K562 (cell line): ENCODE measurements at regions not wholly inside any gene's neighbourhood (a gene's known extent, or its start where the extent isn't known, plus 50 kb on each side); places are given as distances from the start of the nearest gene placed in this dataset.

ENCODE experiments used
- ATAC-seq: fragments of 200-7000 bp; cut with Tn5 transposase; 3 replicates; pipeline ENCODE4 v1.9.1; 2020; ENCODE audit warnings: moderate library complexity
- BruUV-seq: library from RNA; stranded (reverse); fragments of 400-500 nt; replicated peaks from 2 replicates; lab custom pipeline; 2021; lab: Mats Ljungman, UMichigan
- CTCF ChIA-PET: fragments of 300-600 bp; formaldehyde crosslinking; extraction: SDS; loops from one replicate; lab custom pipeline; 2021; ENCODE audit warnings: low intra/inter-chr PET ratio; lab: Yijun Ruan, JAX
- POLR2A ChIA-PET: fragments of 300-600, 350-650 bp; sonication (Branson Sonifier 250); formaldehyde crosslinking; extraction: SDS; loops from one replicate; lab custom pipeline; 2021; ENCODE audit warnings: antibody characterized with exemption, inconsistent platforms; lab: Yijun Ruan, JAX
- DNase-seq, 4 experiments: peaks; one replicate each; pipeline versions ENCODE4 v3.0.0 to v3.0.0-alpha.2; 2011 to 2018; ENCODE audit warnings: low spot score in 3 of 4, mixed read lengths in 3 of 4; ENCODE audit errors: extremely low read depth in 1 of 4
- FAIRE-seq: peaks from 2 replicates; lab custom pipeline; 2011; peaks lifted over from hg19 to GRCh38; lab: Jason Lieb, UNC
- H2AFZ ChIP-seq: 2 replicates; pipeline ENCODE4 v1.6.0; 2011; ENCODE audit warnings: low read depth, low read length, control low read depth, inconsistent platforms
- H3K27ac ChIP-seq: fragments of 200-600 bp; 3 replicates; pipeline ENCODE4 v1.8.0; 2011; ENCODE audit warnings: low read depth, mild to moderate bottlenecking, control low read depth, inconsistent platforms, low read length, moderate library complexity, mixed read lengths; ENCODE audit errors: extremely low read depth
- H3K27me3 ChIP-seq, 2 experiments: fragments of 300-600 bp in 1 of 2; 2 replicates in 1 of 2; 3 replicates in 1 of 2; pipeline versions ENCODE4 v1.6.0 to v1.8.0; 2011; ENCODE audit warnings: inconsistent platforms in 2 of 2, low read length in 2 of 2, mild to moderate bottlenecking in 1 of 2, mixed read lengths in 1 of 2, moderate library complexity in 1 of 2; ENCODE audit not compliant: control insufficient read depth in 2 of 2, insufficient read depth in 2 of 2
- H3K36me3 ChIP-seq: fragments of 300-600 bp; 3 replicates; pipeline ENCODE4 v1.8.0; 2011; ENCODE audit warnings: mild to moderate bottlenecking, low read length, inconsistent platforms; ENCODE audit not compliant: control insufficient read depth, insufficient read depth
- H3K4me1 ChIP-seq, 2 experiments: fragments of 200-600 bp in 1 of 2; replicated peaks in 1 of 2; 2 replicates in 1 of 2; 3 replicates in 1 of 2; pipeline versions ENCODE4 v1.5.1 to v1.8.0; 2011; ENCODE audit warnings: inconsistent platforms in 2 of 2, low read length in 2 of 2, mild to moderate bottlenecking in 1 of 2, mixed read lengths in 1 of 2, moderate library complexity in 1 of 2; ENCODE audit not compliant: control insufficient read depth in 2 of 2, insufficient read depth in 2 of 2
- H3K4me2 ChIP-seq: 2 replicates; pipeline ENCODE4 v1.6.1; 2011; ENCODE audit warnings: low read length, control low read depth, inconsistent platforms, mixed read lengths; ENCODE audit not compliant: insufficient read depth
- H3K4me3 ChIP-seq: fragments of 200-600 bp; sonication (generic), shearing (Covaris generic); 2 replicates; pipeline ENCODE4 v1.5.1; 2016; ENCODE audit warnings: control low read depth, inconsistent platforms
- H3K79me2 ChIP-seq: fragments of 200-600 bp; 3 replicates; pipeline ENCODE4 v1.8.0; 2011; ENCODE audit warnings: low read length, inconsistent platforms; ENCODE audit not compliant: control insufficient read depth, insufficient read depth
- H3K9ac ChIP-seq, 2 experiments: 2 replicates each; pipeline versions ENCODE4 v1.6.0 to v1.6.1; 2011; ENCODE audit warnings: low read depth in 2 of 2, low read length in 2 of 2, control low read depth in 1 of 2, inconsistent platforms in 1 of 2, mild to moderate bottlenecking in 1 of 2, mixed read lengths in 1 of 2; ENCODE audit not compliant: insufficient read depth in 1 of 2
- H3K9me1 ChIP-seq: one replicate; pipeline ENCODE4 v1.6.0; 2011; ENCODE audit warnings: inconsistent platforms, mild to moderate bottlenecking, low read length, moderate library complexity; ENCODE audit not compliant: control insufficient read depth, insufficient read depth
- H3K9me3 ChIP-seq: replicated peaks from 2 replicates; pipeline ENCODE4 v1.5.1; 2011; ENCODE audit warnings: low read depth, low read length, inconsistent platforms; ENCODE audit not compliant: control insufficient read depth, insufficient read depth
- H4K20me1 ChIP-seq: replicated peaks from 2 replicates; pipeline ENCODE4 v1.6.1; 2011; ENCODE audit warnings: low read length, inconsistent platforms, mixed read lengths; ENCODE audit not compliant: control insufficient read depth, insufficient read depth
- BCL6 ChIP-seq: fragments of 250-450 bp; sonication (Bioruptor Pico); IDR thresholded peaks from 2 replicates; pipeline ENCODE4 v1.4.0; 2020
- CBFA2T2 ChIP-seq: fragments of 450-650 bp; conservative IDR thresholded peaks from 2 replicates; pipeline ENCODE4 v1.6.1; 2017; ENCODE audit warnings: mild to moderate bottlenecking
- DNMT1 ChIP-seq: fragments of 450-650 bp; IDR thresholded peaks from 2 replicates; pipeline ENCODE4 v1.6.1; 2016; ENCODE audit warnings: antibody characterized with exemption, mild to moderate bottlenecking
- POLR2AphosphoS2 ChIP-seq: IDR thresholded peaks from 2 replicates; pipeline ENCODE4 v1.6.1; 2012; ENCODE audit warnings: low read length, improper control_type of control experiment
- SIRT6 ChIP-seq: IDR thresholded peaks from one replicate; pipeline ENCODE4 v1.6.1; 2012; ENCODE audit warnings: low read depth, mild to moderate bottlenecking, control low read depth, inconsistent platforms, low read length, moderate library complexity
- ZFP1 ChIP-seq: fragments of 450-650 bp; formaldehyde crosslinking; IDR thresholded peaks from 2 replicates; pipeline ENCODE4 v1.4.0; 2020; ENCODE audit warnings: mild to moderate bottlenecking, mixed read lengths
- ZNF239 ChIP-seq: fragments of 250-450 bp; sonication (Bioruptor Pico); IDR thresholded peaks from 2 replicates; pipeline ENCODE4 v1.4.0; 2020; ENCODE audit warnings: mild to moderate bottlenecking
- ZNF707 ChIP-seq: fragments of 250-450 bp; sonication (Bioruptor Pico); conservative IDR thresholded peaks from 2 replicates; pipeline ENCODE4 v1.8.0; 2022; ENCODE audit warnings: inconsistent platforms, mild to moderate bottlenecking, moderate library complexity
- WGBS: fragments of 100-300 bp; shearing (Covaris generic); methylation state at CpG from one replicate; pipeline ENCODE4 v1.1.6; 2016; ENCODE audit warnings: low coverage, mixed read lengths; ENCODE audit not compliant: insufficient coverage; ENCODE audit errors: missing lambda C conversion rate; 5-methylcytosine and 5-hydroxymethylcytosine counted together
- in situ Hi-C: fragments of 300-500 bp; cut with MboI; formaldehyde crosslinking; loops from 4 replicates; pipeline ENCODE4 v1.15.0; 2018; ENCODE audit warnings: inconsistent platforms, mixed read lengths
- intact Hi-C: fragments of 100-400 bp; cut with micrococcal nuclease; formaldehyde crosslinking; loops from 2 replicates; pipeline ENCODE4 v1.14.2; 2022
- TF ChIP-seq, protein P1 (sequence below), 3 experiments: fragments of 200-800 bp in 1 of 3; fragments of 250-450 bp in 1 of 3; fragments of 450-650 bp in 1 of 3; sonication (Bioruptor Pico) in 1 of 3; sonication (Bioruptor generic) in 1 of 3; formaldehyde crosslinking in 1 of 3; IDR thresholded peaks; 2 replicates each; pipeline versions ENCODE4 v1.6.1 to v1.8.0; 2016 to 2022; ENCODE audit warnings: mild to moderate bottlenecking in 2 of 3, missing genetic modification characterization in 2 of 3, missing compliant biosample characterization in 1 of 3, moderate library complexity in 1 of 3
- TF ChIP-seq, protein P2 (sequence below): fragments of 250-450 bp; sonication (Bioruptor Pico); IDR thresholded peaks from 2 replicates; pipeline ENCODE4 v1.5.0; 2021

DNA sequence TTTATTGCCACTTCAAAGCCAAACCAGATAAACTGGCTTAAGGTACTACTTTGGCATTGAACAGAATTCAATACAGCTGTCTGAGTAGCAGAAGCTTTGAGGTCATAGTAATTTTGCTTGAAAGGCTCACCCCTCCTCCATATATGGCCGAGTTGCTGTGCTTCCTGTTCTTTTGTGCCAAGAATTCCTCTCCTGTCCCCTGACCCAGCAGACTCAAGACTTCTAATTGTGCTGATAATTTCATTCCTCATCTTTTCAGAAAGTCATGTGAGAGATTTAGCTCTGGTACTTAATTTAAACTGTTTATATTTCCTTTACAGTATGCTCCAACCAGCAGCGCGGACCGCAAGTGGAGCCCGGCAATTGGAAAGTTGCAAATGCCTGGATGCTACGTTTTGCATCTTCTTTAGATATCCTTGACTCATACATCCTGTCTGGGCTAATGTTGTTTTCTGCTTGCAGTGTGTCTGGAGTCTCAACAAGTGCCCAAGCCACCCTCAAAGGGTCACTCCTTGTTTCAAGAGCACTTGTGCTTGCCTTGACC is 373.4 kb downstream of the PDGFC start:
- H3K9me1 ChIP-seq = no peaks in the 10 kb centered on the region
- ChIA-PET CTCF (no interaction called here), POLR2A (no interaction called here)
- H3K36me3 ChIP-seq = no peaks in the 10 kb centered on the region
- TF ChIP-seq ZFP1 (CRISPR knock-in tag) (no peak), ZNF239 (CRISPR knock-in tag) (no peak), SIRT6 (no peak), ZNF707 (CRISPR knock-in tag) (no peak), POLR2AphosphoS2 (no peak), CBFA2T2 (no peak), BCL6 (CRISPR knock-in tag) (no peak), DNMT1 (no peak)
- TF ChIP-seq, protein P1, sequence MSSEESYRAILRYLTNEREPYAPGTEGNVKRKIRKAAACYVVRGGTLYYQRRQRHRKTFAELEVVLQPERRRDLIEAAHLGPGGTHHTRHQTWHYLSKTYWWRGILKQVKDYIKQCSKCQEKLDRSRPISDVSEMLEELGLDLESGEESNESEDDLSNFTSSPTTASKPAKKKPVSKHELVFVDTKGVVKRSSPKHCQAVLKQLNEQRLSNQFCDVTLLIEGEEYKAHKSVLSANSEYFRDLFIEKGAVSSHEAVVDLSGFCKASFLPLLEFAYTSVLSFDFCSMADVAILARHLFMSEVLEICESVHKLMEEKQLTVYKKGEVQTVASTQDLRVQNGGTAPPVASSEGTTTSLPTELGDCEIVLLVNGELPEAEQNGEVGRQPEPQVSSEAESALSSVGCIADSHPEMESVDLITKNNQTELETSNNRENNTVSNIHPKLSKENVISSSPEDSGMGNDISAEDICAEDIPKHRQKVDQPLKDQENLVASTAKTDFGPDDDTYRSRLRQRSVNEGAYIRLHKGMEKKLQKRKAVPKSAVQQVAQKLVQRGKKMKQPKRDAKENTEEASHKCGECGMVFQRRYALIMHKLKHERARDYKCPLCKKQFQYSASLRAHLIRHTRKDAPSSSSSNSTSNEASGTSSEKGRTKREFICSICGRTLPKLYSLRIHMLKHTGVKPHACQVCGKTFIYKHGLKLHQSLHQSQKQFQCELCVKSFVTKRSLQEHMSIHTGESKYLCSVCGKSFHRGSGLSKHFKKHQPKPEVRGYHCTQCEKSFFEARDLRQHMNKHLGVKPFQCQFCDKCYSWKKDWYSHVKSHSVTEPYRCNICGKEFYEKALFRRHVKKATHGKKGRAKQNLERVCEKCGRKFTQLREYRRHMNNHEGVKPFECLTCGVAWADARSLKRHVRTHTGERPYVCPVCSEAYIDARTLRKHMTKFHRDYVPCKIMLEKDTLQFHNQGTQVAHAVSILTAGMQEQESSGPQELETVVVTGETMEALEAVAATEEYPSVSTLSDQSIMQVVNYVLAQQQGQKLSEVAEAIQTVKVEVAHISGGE (CRISPR knock-in tag; IDR thresholded peaks at IDR 0.05) = no peak
- TF ChIP-seq, protein P2, sequence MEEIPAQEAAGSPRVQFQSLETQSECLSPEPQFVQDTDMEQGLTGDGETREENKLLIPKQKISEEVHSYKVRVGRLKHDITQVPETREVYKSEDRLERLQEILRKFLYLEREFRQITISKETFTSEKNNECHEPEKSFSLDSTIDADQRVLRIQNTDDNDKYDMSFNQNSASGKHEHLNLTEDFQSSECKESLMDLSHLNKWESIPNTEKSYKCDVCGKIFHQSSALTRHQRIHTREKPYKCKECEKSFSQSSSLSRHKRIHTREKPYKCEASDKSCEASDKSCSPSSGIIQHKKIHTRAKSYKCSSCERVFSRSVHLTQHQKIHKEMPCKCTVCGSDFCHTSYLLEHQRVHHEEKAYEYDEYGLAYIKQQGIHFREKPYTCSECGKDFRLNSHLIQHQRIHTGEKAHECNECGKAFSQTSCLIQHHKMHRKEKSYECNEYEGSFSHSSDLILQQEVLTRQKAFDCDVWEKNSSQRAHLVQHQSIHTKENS = no peak
- no peak overlapping the region for H3K9ac ChIP-seq
- H3K4me1 ChIP-seq = no peaks in the 10 kb centered on the region
- H4K20me1 ChIP-seq = no peaks in the 10 kb centered on the region
- 1% methylated on average over 6 of the region's 6 CpGs for WGBS
- intact Hi-C loops = no loop called here
- H3K4me2 ChIP-seq = no peak overlapping the region
- ATAC-seq (no peak), FAIRE-seq (no peak), DNase-seq (no peak)
- no peaks in the 10 kb centered on the region for H3K9me3 ChIP-seq
- no peak overlapping the region for H3K4me3 ChIP-seq
- no peaks in the 10 kb centered on the region for H3K79me2 ChIP-seq
- no TSS peak for BruUV-seq
- H2AFZ ChIP-seq = no peak overlapping the region
- H3K27ac ChIP-seq = no peak overlapping the region
- in situ Hi-C loops = no loop called here
- no peaks in the 10 kb centered on the region for H3K27me3 ChIP-seq
